Daoy (cell line): ENCODE measurements at regions not wholly inside any gene's neighbourhood (a gene's known extent, or its start where the extent isn't known, plus 50 kb on each side); places are given as distances from the start of the nearest gene placed in this dataset.

ENCODE experiments used
- DNase-seq: peaks from one replicate; pipeline ENCODE4 v3.0.0-alpha.2; 2015; ENCODE audit warnings: low read depth

DNA sequence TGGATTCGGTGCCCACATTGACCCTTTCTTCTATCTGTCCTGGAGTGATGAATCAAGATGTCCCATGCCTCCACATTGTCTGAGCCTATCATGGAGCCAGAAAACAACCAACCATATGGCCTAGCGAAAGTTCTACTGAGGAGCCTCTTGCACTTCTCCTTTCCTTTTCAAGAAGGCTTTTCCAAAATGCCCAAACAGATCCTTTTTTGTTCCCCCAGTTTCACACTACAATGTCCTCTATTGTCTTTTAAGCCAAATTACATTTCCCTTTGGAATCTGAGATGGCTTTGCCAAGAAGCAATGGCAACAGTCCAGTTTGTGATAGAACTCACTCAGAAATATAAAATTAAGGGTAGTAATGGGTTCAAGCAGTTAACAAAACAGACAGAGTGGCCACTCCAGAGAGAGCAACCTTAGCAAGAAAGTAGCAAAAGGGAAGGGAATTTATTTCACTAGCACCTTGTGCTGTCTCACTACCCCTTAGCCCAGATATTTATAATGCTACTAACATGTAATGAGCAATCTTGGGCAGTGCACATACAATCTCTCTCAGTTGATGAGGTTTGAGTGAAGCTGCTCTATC, 194.6 kb upstream of the PDE1C start:
- no peak for DNase-seq

DNA sequence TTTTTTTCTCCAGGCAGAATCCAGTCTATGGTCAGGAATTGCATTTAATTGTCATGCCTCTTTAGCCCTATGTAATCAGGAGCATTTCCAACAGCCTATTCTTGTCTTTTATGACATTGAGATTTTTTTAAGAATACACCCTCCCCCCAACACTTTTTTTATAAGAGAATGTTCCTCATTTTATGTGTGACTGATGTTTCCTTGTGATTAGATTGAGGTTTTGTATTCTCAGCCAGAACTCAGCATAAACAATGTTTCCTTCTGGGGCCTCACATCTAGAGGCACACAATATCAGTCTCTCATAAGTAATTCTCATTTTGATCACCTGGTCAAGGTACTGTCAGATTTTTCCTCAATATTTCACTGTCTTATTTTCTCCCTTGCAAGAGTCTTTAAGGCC, 193.4 kb upstream of the PDE1C start:
- no peak for DNase-seq

DNA sequence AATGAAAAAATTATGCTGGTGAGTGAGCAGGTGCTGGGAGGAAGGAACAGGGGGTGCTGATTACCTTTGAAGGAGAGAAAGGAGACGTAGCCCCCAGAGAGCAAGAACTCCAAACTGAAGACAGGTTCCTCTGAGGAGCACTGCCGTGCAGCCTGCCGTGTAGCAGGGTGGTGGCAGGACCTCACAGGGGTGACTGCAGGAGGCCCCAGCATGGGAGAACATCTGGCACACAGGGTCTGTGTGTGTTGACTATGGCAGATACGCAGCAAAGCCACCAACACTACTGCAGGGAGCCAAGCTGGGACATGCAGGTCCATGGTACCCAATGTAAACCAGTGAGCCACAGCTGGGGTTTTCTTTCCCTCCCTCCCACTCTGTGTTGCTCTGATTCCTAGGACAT, 192.1 kb upstream of the PDE1C start:
- DNase-seq: no peak

DNA sequence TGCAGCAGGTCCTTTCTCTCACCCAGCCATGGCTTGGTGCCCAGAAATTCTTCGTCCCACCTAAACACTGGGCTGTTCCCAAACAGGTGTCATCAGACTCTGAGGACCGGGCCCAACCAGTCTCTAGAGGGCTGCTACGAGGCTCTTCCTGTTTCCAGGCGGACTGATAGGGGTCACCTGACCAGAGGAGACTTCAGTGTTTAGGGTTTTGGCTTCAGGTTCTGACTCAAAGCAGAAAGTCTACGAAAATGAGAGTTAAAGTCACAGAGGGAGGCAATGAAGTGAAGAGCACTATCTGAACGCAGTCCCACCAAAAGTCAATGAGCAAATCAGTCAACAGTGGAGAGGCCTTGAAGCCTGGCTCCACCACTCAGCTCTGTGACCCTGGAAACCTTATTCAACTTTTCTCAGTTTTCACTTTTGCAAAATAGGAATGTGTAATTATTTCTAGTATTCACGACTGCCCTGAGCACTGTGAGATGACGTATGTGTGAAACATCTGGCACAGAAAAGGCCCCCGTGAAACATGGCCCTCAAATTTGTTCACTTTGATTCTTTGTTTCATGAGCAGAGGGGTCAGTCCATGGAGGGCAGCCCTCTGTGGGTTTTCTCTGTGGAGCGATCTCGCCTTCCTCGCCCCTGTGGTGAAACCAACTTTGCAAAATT, 189.9 kb upstream of the PDE1C start:
- no peak for DNase-seq

DNA sequence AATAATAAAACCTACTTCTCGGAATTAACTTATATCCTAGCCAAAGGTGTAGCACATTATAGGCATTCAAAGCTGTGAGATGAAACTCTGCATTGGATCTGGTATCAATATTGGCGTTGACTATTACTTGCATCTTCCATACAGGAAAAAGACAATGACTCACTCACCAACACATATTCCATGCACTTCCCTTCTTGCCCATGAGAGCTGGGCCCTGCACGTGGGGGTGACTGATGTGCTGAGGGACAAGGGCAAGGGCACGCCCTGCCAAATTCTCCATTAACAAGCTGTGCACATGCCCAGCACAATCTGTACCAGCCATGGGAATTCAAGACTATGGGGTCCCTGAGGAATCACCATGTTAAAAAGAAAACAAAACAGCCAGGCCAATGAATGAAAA, 188.1 kb upstream of the PDE1C start:
- peak; percentile 45 for DNase-seq

DNA sequence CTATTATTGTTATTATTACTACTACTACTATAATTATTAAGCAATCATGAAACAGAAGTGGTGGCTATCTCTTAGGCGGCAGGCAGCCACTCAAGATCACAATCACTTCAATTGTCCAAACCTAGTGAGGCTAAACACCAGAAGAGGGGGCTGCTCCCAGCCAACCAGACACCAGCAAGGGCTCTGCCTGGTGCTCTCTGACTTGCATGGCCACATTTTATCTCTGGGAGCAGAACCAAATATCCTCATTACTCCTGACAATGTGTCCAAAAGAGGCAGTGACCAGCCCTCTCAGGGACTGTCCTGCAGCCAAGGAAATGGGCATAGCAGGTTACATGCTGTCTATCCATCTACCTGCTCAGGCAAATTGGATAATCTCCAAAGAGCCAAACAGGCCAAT, 187.4 kb upstream of the PDE1C start:
- no peak for DNase-seq

DNA sequence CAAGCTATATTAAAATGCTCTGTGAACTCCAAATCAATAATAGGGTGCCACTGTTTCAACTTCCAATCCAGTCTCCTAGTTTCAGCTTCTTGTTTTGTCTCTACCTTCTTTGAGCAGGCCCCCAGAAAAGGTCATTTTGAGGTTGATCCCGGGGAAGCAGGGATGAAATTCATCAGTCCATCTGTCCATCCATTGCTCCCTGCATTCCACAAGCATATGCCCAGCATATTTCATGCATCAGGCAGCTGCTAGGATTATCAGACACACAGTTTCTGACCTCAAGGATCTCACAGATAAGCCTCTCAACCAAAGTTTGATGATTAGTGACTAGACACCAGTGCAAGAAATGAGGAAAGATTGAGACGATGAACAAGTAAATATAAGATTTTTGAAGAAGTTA, 186.6 kb upstream of the PDE1C start:
- DNase-seq: no peak

DNA sequence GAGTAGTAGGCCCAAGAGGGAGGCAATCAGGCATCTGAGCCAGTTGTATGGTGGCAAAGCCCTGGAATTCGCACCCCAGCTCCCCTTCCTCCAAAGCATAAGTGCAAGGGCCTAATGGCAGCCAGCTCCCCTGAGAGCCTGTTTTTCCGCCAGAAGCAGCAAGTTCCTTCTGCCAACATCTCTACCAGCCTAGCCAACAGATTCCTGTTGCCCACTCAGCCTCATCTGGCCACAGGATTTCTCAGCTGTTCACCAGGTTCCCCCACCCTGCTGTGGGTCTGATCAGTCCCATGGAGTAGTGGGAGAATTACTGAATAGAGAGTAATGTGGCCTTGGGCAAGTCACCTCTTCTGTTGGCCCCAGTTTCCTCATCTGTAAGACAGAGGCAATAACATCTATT, 186.2 kb upstream of the PDE1C start:
- DNase-seq: no peak

DNA sequence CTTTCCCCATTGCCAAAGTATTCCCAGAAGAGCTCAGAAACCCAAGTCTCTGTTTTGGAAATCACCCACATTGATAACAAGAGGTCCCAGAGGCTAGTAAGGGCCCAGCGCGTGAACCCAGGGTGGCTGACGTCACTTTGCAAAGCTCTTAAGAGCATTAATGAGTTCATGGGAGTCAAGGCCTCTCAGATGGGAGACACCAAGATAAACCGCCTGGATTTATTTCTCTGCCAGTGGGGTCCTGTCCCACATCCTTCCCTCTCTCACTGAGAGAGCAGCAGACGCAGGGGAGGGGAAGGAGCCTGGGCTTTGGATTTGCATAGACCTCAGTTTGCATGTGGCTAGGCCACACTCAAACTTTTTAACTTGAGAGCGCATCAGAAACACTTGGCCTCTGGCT, 184.8 kb upstream of the PDE1C start:
- no peak for DNase-seq

DNA sequence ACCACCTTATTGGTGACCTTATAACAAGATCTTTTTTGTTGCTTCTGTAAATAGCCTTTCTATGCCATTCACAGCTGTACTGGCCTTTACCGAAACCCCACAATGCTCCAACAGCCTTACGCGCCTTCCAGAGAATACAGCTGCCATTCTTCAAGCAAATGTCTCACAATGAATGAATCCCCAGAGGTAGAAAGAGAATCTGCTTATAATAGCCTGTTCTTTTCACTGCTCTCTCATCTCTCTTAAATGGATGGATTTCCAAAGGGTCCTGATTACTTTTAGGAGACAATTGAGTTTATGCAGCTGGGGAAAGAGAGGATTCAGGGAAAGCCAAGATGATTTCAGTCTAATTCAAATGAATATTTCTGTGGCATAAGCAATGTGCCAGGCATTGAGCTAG, 183.1 kb upstream of the PDE1C start:
- DNase-seq: no peak

DNA sequence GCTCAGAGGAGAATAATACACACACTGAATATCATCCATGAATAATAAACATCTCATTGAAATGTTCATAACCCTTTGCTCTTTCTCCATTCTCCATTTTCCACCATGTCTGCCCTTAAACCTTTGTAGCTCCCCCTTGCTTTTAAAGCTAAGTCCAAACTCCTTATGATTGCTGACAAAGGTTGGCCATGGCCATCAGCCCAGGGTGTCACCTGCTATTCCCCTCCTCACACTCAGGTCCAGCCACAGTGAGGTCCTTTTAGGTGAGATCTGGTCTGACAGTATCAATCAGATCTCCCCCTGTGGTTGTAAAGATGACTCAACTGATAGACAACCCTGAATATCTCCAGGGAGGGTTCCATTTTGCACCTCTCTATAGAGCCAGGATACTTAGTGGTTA, 181.5 kb upstream of the PDE1C start:
- DNase-seq: no peak

DNA sequence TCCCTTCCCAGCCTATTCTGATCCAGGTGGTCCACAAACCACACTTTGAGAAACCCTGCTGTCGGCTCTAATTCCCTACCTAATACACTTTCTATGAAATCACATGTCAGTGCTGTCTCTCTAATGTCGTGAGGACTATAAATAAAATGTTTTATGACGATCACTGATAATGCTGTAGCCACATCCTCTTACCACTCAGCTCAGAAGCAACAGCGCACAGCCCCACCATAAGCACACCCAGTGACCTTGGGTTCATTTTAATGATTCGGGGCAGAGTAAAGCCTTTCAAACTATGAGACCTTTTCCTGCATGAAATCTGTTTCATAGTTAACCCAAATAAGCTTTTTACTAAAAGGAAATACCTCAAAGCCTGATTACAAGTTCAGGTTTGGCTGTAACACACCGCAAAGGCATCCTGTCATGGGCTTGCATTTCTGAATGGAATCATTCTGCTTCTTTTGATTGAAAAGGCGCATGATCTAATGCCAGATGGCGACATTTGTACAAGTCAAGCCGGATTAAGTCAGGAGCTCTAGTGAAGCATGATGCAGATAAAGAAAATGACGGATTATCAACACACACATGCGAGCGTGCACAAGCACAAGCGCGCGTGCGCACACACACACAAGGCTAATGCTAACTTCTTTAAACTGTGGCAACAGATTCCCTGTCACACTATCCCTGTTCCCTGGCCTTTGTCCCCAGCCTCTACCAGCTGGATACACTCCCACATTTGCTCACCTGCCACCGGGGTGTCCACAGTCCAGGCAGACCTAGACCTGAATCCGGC, 180.5 kb upstream of the PDE1C start:
- DNase-seq: peak; percentile 20

DNA sequence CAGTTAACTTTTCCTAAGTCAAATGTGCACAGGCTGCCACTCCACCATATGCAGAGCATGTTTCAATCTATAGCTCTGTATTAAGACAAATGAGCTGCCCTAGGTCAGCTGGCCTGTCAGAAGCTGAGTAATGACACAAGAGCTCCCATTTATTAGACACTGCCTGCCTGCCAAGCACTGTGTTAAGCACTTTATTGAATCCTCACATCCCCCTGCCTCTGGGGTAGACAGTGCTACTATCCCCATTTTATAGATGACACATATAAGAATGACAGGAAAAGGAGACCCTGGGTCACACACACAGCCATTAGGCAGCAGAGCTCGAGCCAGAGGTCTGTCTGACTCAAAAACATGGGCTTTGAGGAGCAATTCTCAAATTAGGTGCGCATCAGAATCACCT, 179.8 kb upstream of the PDE1C start:
- no peak for DNase-seq

DNA sequence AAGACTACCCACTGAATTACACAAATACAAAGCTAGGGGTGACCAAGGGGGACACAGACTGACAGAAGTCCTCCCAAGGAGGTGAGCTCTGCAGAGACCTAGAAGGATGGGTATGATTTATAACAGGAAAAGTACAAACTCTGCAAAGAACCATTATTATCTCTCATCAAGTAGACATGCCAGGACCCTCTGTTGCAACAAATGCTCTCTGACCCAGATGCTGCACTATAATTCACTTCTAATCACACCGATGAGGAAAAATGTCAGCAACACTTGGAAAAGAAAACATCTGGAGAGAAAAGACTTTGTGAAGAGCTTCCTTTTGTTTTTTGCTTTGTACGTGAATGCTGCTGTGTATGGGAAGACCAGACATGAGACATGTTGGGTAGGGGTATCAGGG, 178.3 kb upstream of the PDE1C start:
- DNase-seq: no peak

DNA sequence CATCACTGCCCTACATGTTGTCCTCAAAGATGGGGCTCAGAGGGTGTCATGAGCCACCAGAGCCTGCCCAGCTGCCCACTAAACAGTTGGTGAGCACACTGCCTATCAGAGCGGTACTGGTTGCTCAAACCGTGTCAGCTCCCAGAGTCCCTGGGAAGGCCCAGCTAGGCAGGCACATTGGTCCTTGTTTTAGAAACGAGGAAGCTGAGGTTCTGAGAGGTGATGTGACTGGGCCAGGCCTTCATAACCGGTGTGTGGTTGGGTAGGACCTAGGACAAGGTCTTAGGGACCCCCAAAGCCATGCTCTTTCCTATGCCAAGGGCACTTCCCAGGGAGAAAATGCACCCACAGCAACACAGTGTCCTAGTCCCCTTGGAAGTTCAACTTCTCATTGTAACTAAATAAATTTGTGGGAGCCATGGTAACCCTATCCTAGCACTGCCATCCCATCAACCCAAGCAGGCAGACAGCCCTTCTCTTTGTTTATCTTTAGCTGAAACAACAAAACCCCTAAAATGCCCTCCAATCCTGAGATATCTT, 174.7 kb upstream of the PDE1C start:
- no peak for DNase-seq

DNA sequence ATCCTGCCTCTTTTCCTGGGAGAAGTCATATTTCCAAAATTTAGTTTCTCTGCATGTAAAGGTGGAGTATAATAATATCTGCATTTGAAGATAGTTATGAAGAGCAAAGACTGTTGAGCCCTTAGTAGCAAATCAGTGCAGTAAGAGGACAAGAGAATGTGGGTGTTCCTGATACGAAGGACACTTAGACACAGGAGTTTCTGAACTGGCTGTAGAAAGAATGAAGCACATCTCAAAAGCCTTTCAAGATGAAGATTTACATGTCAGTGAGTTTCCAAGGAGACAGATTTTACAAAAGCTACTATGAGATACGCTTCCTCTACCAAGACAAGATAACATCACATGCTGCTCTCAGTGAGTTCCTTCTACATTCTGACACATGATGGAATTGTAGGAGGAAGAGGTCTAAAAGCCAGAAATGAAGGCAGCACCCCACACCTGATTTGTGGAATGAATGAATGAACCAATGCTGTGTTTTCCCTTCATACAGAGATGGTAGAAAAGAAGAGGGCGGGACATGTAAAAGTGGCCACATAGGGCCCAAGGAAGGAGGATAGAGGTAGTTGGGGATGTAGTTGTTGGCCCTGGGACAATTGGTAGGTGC, 173.6 kb upstream of the PDE1C start:
- DNase-seq: no peak

DNA sequence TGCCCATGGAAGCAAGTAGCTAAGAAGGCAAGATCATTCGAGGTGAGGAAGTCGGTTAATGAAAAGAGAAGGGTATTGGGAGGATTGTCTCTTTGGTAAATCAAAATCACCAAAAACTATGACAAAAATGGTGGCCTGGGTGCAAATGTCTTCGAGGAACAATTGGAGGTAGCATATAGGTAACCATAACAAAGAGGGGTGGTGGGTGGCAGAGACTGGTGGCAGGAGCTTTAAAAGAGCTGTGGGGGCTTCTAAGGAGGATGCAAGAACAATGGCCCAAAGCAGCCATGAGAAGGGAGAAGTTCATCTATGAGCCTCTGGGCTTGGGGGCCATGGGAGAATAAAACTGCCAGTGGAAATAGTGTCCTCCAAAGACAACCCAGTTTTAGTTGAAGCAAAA, 172.2 kb upstream of the PDE1C start:
- no peak for DNase-seq

DNA sequence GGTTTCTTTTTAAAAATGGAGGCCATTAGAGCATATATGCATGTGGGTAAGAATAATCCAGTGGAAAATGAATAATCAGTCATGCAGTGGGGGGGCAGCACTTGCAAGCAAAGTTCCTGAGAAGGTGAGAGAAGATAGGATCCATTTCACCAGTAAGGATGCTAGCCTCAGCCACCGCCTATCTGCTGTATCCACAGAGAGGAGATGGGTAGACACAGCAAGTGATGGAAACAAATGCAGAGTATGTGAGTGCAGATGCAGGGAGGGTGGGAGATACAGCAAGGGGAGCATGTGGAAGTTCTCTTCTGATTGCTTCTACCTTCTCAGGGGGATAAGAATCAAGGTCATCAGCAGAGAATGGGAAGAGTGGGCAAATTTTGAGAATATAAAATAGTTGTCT, 171.4 kb upstream of the PDE1C start:
- no peak for DNase-seq

DNA sequence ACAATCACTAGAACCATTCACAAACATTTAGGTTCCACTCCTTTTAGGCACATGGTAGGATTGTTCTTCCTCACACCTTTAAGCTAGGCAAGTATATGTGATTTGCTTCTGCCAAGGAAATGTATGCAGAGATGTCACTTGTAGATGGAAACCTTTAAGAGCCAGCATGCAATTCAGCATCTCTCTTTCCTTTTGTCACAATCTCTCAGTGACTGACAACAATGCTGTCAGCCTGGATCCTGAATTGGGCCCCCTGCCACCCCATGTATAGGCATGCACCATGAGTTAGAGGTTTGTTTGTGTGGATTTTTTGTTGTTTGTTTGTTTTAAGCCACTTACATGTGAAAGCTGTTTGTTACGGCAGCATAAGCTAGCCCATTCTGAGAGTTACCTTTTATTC, 169.6 kb upstream of the PDE1C start:
- no peak for DNase-seq

DNA sequence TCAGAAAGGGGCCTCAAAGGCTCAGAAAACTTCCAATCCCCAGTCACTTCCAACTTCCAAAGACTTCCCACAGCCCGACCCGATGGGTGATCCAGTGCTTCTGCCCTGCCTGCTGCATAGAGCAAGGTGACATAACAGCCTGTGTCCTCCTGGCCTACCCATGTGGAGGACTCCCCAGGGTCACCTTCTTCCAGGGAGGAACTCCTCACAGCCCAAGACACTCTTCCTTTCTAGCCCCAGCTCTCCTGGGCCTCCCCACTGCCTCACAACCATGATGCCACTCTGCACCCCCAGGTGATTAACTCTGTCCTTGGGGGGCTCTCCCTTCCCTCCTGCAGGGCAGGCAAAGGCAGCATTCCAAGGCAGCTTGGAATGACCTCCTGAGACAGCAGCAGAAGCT, 158.4 kb upstream of the PDE1C start:
- no peak for DNase-seq

DNA sequence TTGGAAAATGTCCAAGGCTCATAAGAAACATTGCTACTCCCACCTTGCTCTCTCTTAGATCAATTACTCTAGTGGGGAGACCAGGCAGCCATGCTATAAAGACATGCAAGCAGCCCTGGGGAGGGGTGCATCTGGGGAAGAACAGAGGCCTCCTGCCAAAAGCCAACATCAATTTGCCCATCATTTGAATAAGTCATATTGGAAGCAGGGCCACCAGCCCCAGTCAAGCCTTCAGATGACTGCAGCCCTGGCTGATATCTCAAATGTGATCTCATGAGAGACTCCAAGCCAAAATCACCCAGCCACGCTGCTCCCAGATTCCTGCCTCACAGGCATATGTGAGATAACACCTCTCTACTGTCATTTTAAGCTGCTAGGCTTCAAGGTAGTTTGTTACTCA, 157.5 kb upstream of the PDE1C start:
- no peak for DNase-seq

DNA sequence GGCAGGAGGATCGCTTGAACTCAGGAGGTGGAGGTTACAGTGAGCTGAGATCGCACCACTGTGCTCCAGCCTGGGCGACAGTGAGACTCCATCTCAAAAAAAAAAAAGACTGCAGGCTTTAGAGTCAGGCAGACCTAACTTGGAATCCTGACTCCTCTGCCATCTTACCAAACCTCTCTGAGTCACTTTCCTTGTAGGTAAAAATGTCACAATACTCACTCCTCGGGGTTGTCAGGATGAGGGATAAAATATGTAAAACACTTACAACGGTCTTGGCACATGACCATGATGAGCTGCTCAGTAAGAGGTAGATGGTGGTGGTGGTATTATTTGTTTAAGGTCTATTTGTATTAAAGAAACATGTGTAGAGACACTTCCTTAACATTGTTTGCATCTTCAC, 154.1 kb upstream of the PDE1C start:
- no peak for DNase-seq

DNA sequence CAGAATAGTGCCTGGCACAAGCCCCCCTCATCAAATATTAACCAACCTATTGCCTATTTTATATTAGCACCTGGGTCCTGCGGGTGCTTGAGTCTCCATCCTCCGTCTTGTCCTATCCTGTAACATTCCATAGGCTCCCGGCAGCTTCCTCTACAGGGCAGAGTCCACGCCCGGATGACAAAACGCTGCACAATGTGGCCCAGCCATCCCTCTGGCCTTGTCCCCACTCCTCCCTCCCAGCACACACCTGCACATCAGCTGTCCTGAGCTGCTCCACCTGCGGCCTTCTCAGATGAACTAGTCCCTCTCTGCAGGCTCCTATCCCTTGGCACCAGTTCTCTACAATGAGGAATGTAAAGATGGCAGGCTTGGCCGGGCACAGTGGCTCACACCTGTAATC, 153.5 kb upstream of the PDE1C start:
- no peak for DNase-seq
